T-helper 9 cell (primary cell): ENCODE measurements at regions not wholly inside any gene's neighbourhood (a gene's known extent, or its start where the extent isn't known, plus 50 kb on each side); places are given as distances from the start of the nearest gene placed in this dataset.

Source experiments
- DNase-seq: peaks from one replicate; pipeline ENCODE4 v3.0.0-alpha.2; 2020

DNA sequence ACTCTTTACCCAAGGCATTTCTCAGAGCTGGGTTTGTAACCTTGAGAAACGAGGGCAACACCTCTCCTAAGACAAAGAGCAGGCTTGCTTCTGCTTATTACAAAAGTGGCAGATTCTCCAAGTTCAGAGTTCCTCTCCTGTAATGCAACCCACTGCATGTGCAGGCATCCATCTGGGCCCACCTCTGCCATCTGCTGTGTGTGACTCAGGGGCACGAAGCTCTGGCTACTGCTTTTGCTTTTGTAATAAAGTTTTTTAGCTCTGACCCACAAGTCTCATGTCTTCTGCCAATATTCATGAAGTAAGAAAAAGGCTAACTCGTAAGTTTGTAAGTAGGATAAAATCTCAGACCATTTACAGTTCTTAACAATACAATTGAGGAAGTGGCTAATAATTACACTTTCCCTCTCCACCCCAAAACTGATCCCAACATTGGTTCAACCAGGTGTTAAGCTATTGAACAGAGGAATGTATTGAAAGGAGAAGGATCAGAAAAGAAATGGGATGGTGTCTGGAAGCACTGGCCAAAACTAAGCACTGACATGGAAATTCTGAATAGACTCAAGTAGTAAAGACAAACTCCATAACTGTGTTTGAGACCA is 51.7 kb upstream of the SMLR1 start:
- DNase-seq = no peak

DNA sequence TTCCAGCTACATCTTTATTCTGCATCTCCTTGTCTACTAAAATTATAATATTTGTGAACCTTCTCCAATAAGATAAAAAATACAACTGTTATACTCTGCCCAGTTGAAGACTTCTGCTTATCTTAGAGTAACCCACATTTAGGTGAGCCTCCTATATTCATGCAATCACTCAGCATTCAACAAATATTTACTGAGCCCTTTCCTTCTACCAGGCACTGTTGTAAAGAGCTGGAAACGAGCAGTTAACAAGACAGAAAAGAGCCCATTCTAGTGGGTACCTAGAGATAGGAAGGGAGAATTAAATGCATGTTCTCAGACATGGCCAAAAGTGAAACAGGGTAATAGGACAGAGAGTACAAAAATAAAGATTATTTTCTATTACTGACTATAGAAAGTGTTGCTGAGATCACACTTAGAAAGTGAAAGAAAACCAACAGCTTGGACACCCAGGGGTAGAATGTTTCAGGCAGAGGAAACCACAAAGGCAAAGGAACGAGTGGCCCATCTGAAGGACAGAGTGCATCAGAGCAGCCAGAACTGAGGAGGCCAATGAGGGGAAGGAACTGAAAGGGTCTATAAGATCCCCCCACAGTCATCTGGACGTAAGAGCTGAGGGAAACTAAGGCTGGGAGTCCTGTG is 50.8 kb upstream of the SMLR1 start:
- DNase-seq = no peak
